ENCODE measurements at regions not wholly inside any gene's neighbourhood (a gene's known extent, or its start where the extent isn't known, plus 50 kb on each side); places are given as distances from the start of the nearest gene placed in this dataset.

- peaks cover 23% of the 10 kb centered on the region for H3K9me3 ChIP-seq (ENCODE audit: low read depth, low read length, poor library complexity, severe bottlenecking)
- BruUV-seq (replicated peaks) = no TSS peak
- H3K27ac ChIP-seq (ENCODE audit: low read depth, low read length, poor library complexity, severe bottlenecking) = no peak overlapping the region
- H3K4me1 ChIP-seq (ENCODE audit: insufficient read depth, low read length, poor library complexity, severe bottlenecking) = no peaks in the 10 kb centered on the region
- ChIA-PET CTCF (no interaction called here), POLR2A (ENCODE audit: low non-redundant PET) (no interaction called here)
- TF ChIP-seq CTCF (conservative IDR thresholded peaks at IDR 0.05; ENCODE audit: low read depth, low read length) (no peak), EZH2 (IDR thresholded peaks at IDR 0.05; ENCODE audit: borderline replicate concordance, low read depth, low read length, poor library complexity, severe bottlenecking) (no peak)
- no peak overlapping the region for H3K4me3 ChIP-seq (ENCODE audit: low read depth, low read length, poor library complexity, severe bottlenecking)
- DNase-seq (ENCODE audit: low spot score) = no peak
- intact Hi-C loops (cut with micrococcal nuclease; ENCODE audit: unreplicated experiment) = no loop called here
- H3K36me3 ChIP-seq (ENCODE audit: insufficient read depth, low read length, poor library complexity, severe bottlenecking) = no peaks in the 10 kb centered on the region
- no peaks in the 10 kb centered on the region for H3K27me3 ChIP-seq (replicated peaks; ENCODE audit: insufficient read depth, low read depth, low read length, poor library complexity)
Measured at GRCh38 chr15:87322265-87322664, 934.3 kb downstream of the NTRK3 start.

- ChIA-PET POLR2A (ENCODE audit: low non-redundant PET) (no interaction called here), CTCF (no interaction called here)
- no peaks in the 10 kb centered on the region for H3K36me3 ChIP-seq (ENCODE audit: insufficient read depth, low read length, poor library complexity, severe bottlenecking)
- no peaks in the 10 kb centered on the region for H3K27me3 ChIP-seq (replicated peaks; ENCODE audit: insufficient read depth, low read depth, low read length, poor library complexity)
- intact Hi-C loops (cut with micrococcal nuclease; ENCODE audit: unreplicated experiment) = no loop called here
- BruUV-seq (replicated peaks) = no TSS peak
- H3K9me3 ChIP-seq (ENCODE audit: low read depth, low read length, poor library complexity, severe bottlenecking) = peaks cover 20% of the 10 kb centered on the region
- no peaks in the 10 kb centered on the region for H3K4me1 ChIP-seq (ENCODE audit: insufficient read depth, low read length, poor library complexity, severe bottlenecking)
- H3K4me3 ChIP-seq (ENCODE audit: low read depth, low read length, poor library complexity, severe bottlenecking) = no peak overlapping the region
- no peak overlapping the region for H3K27ac ChIP-seq (ENCODE audit: low read depth, low read length, poor library complexity, severe bottlenecking)
- TF ChIP-seq EZH2 (IDR thresholded peaks at IDR 0.05; ENCODE audit: borderline replicate concordance, low read depth, low read length, poor library complexity, severe bottlenecking) = no peak
- no peak for TF ChIP-seq CTCF (conservative IDR thresholded peaks at IDR 0.05; ENCODE audit: low read depth, low read length)
- DNase-seq (ENCODE audit: low spot score) = no peak
Measured at GRCh38 chr15:87317900-87318299, 938.6 kb downstream of the NTRK3 start.

DNA sequence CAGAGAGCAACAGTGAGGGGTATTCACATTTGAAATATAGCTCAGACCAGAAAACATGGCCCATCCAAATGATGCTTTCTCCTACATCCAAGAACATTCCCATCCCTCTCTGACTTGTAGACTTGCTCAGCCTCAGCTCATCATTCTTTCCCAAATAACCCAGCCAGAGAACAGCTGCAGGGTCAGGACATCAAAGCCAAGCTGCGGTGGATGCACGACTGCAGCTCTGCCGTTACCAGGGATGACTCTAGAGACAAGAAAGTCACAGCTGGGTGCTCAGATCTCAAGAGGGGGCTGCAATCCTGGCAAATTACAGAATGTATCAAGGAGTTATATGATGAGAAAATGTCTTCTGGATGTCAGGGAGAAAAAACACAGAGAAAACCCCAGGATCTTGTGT, 944.3 kb downstream of the NTRK3 start:
- no TSS peak for BruUV-seq (replicated peaks)
- intact Hi-C loops (cut with micrococcal nuclease; ENCODE audit: unreplicated experiment) = no loop called here
- no peak overlapping the region for H3K4me3 ChIP-seq (ENCODE audit: low read depth, low read length, poor library complexity, severe bottlenecking)
- ChIA-PET CTCF (no interaction called here), POLR2A (ENCODE audit: low non-redundant PET) (no interaction called here)
- H3K27me3 ChIP-seq (replicated peaks; ENCODE audit: insufficient read depth, low read depth, low read length, poor library complexity) = no peaks in the 10 kb centered on the region
- peaks cover 35% of the 10 kb centered on the region for H3K9me3 ChIP-seq (ENCODE audit: low read depth, low read length, poor library complexity, severe bottlenecking)
- H3K4me1 ChIP-seq (ENCODE audit: insufficient read depth, low read length, poor library complexity, severe bottlenecking) = no peaks in the 10 kb centered on the region
- no peak for DNase-seq (ENCODE audit: low spot score)
- H3K36me3 ChIP-seq (ENCODE audit: insufficient read depth, low read length, poor library complexity, severe bottlenecking) = no peaks in the 10 kb centered on the region
- H3K27ac ChIP-seq (ENCODE audit: low read depth, low read length, poor library complexity, severe bottlenecking) = no peak overlapping the region
- no peak for TF ChIP-seq CTCF (conservative IDR thresholded peaks at IDR 0.05; ENCODE audit: low read depth, low read length)
- TF ChIP-seq EZH2 (IDR thresholded peaks at IDR 0.05; ENCODE audit: borderline replicate concordance, low read depth, low read length, poor library complexity, severe bottlenecking) = no peak

Measured in A673 (cell line).